DMS79 (cell line): ENCODE measurements at regions not wholly inside any gene's neighbourhood (a gene's known extent, or its start where the extent isn't known, plus 50 kb on each side); places are given as distances from the start of the nearest gene placed in this dataset.

Experiments
- DNase-seq: peaks from one replicate; lab custom pipeline; 2025; lab: John Stamatoyannopoulos, UW

DNA sequence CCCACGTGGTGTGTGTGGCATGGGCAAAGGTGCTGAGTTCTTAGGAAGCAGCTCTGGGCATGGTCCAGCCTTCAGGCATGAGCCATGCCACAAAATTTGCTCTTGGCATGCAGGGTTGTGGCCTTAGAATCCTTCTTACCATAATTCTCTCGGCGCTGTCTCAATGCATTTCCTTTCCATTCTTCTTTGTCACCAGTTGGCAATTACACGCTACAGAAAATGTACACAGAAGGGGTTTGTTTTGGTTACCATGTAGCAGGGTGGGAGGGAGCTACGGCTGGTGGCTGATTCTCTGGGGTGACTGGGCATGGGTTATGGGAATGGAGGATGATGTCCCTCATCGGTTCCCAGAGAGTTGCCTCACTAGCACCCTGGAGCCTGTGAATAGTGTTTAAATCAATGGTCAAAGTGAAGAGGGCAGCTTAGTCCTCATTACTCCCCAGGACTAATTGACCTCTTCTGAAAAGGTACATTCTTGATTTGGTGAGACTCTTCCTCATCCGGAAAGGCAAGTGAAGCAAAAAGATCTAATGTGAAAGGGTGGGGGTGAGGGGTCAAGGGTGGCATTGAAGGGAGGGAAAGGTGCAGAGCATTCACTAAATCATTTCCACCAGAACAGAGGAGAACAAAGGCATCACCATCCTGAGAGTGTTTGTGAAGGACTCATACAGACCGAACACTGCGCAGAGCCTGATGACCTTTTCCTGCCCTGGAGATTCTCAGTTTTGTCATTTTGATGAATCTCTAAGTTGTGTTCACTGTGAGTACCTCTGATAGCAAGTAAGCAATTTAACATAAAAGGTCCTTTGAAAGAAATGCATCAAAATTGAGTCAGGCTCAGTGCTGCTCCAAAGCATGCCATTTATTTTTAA, 199.8 kb upstream of the SFRP2 start:
- no peak for DNase-seq

DNA sequence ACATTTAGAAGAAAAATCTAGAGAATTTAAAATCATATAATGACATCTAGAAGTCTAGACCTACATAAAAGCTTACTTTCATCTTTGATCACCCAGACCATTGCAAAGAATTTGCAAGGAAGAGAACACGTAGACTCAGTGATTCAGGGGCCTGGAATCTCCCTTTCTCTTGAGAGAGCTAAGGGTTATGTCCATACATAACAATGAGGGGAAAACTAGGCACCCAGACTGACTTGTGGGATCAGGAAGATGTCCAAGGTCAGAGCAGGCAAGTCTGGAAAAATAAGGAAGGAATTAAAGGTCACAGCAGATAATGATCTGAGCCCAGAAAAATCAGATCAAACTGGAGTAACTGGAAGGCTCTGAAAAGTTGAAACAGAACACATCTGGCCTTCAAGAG, 198.4 kb upstream of the SFRP2 start:
- DNase-seq, result no peak

DNA sequence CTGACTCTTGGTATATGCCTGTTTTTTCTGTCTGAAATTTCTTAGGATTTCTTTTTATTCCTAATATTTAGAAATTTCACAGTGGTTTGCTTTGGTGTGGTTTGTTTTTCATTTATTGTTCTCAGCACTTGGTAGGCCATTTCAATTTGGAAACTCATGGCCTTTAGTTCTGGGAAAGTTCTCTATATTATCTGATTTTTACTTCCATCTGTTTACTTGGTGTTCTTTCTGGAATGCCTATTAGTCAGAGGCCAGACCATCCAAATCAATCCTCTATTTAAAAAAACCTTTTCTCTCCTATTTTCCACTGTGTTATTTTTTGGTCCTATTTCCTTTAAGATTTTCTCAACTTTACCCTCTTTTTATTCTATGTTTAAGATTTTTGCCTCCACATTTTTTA, 188.1 kb upstream of the SFRP2 start:
- DNase-seq, result no peak

DNA sequence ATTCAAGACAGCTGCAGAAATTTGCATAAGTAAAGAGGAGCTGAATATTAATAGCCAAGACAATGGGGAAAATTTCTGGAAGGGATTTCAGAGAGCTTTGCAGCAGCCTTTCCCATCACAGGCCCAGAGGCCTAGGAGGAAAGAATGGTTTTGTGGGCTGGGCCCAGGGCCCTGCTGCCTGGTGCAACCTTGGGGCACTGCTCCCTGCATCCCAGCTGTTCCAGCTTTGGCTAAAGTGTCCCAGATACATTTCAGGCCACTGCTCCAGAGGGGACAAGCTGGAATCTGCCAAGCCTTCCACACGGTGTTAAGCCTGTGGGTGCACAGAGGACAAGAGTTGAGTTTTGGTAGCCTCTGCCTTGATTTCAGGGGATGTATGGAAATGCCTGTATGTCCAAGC, 185.6 kb upstream of the SFRP2 start:
- no peak for DNase-seq

DNA sequence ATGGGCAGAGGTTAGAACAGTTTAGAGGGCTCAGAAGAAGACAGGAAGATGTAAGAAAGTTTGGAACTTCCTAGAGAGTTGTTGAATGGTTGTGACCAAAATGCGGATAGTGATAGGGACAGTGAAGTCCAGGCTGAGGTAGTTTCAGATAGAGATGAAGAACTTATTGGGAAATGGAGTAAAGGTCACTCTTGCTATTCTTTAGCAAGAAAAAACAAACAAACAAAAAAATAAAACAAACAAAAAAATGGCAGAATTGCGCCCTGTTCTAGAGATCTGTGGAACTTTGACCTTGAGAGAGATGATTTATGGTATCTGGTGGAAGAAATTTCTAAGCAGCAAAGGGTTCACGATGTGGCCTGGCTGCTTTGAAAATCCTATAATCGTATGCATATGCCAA, 185.1 kb upstream of the SFRP2 start:
- DNase-seq, result no peak

DNA sequence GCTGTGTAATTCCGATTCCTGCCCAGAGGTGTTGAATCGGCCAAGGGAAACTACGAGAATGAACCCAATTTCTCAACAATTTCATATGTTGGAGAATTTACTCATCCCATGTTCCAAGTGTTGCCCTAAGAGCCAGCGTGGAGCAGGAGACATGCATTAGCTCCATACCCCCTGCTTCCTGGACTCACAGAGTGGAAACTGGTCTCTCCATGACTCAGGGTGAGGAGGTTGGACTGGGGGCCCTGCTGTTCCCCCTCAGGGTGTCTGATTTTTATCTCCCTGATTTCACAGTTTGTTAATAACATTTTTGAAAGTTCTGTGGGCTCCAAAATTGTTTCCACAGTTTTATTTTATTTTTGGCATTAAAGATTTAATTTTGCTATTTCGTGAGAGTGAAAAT, 183.0 kb upstream of the SFRP2 start:
- no peak for DNase-seq

DNA sequence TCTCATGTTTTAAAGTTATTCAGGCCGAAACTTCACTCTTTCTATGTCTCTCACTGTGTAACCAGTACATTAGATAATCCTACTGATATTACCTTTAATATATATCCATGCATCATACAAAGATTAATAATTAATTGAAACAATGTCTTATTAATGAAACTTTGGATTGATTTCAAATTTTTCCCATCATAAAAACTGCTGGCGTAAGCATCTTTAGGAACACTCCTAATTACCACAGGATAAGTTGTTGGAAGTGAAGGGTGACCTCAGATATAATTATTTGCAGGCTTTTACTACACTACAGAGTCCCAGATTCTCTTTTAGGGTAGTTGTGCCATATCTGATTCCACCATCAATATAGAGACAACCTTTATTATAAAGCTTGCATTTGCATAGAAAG, 181.3 kb upstream of the SFRP2 start:
- no peak for DNase-seq

DNA sequence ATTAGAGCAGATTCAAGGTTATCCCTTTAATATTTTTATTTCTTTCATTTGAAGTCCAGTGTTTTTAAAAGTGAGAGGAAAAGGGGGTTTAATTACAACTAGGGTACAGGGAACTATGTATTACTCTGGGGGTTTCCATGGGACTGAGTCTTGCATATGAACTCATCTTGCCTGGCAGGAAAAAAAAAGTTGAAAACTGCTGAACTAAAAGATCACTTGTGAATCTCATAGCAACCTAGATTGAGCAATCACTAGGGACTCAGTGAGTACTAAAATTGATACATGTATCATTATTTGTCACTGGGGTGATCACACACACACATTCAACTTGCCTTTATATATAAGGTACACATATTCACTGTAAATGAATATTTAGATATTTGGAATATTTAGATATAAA, 180.7 kb upstream of the SFRP2 start:
- DNase-seq, result no peak

DNA sequence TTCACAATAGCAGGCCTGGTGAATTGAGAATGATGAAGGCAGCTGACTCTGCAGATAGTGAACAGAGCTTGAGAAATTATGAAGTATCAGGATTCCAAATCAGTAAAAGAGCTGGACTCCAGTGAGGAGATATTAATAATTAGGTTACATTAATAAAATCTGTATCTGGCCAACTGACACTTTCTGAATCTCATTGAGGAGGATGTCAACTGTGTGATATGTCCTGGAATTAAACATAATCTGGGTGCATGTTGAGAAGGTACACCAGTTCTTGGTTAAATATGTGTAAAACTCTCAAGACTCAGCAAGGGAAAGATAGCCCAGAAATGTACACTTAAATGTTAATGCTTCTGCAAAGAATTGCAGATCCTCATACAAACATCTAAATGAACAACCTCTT, 177.8 kb upstream of the SFRP2 start:
- no peak for DNase-seq

DNA sequence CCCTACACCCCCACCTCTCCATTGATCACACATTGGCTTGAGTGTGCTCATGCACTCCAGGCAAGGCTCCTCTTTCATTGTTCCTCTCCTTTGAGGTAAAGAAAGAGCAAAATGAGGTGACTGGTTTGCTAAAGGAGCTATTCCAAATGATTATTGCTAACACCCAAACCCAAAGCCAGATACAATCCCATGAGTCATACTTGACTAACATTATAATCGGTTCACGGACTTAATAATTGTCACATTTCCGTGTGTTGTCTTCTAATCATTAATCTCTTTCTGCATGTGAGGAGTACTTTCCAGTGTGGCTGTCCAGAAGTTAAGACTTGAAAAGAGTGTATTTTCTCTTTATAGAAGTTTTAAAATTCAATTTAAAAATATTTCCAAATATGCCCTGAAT, 174.3 kb upstream of the SFRP2 start:
- no peak for DNase-seq

DNA sequence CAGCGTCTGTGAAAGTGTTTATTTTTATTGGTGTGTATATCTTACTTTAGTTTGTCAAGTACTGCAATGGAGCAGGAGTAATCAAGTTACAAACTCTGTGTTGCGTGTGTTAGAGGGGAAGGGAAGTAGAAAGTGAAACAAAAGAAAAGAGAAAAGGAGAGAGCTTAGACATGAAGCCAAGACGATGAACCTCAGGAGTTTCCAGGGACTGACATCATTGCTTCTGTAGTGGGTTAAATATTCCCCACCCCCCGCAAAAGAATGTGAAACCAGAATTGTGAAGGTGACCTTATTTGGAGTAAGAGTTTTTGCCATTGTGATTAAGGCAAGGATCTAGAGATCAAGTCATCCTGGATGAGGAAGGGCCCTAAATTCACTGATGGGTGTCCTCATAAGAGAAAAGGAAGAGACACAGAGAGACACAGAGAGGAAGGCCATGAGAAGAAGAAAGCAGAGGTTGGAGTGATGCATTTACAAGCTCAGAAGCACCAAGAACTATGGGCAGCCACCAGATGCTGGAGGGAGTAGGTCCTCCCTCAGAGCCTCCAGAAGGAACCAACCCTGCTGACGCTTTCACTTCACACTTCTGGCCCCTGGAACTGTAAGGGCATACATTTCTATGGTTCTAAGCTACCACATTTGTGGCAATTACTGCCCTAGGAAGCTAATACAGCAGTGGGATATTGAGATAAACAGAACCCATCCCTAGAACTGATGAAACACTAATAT, 173.6 kb upstream of the SFRP2 start:
- no peak for DNase-seq

DNA sequence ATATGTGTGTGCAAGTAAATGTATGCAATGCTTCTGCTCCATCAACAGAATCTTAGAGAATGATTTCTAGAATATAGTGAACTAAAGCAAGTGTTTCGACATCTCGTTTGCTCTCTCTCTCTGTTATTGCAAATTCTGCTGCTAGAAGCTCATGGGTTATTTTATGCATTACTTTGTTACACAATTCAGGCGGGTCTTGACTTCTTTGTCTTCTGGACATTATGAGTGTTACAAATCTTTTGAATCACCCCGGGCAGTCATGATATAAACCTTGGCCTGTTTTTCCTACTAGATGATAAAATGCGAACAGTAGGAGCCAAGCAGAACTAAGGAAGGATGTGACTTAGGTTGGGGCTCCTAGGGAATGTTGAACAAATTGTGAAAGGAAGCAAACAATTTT, 166.4 kb upstream of the SFRP2 start:
- DNase-seq, result no peak

DNA sequence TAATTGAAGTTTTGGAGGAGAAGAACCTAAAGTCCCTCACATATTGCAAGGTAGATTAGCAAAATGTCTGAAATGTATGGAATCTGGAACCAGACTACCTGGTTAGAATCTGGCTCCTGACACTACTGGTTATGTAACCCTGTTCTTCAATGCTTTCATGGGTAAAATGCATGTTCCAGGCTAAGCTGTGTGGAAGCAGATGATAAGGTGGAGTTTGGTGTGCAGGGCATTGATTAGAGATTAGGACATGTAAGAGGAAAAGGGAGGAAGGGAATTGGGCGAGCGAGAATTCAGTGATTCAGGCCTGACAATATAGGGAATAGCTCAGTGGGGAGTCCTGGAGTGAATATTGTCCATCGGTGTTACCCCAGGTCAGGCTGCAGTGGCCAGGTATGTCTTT, 165.8 kb upstream of the SFRP2 start:
- no peak for DNase-seq

DNA sequence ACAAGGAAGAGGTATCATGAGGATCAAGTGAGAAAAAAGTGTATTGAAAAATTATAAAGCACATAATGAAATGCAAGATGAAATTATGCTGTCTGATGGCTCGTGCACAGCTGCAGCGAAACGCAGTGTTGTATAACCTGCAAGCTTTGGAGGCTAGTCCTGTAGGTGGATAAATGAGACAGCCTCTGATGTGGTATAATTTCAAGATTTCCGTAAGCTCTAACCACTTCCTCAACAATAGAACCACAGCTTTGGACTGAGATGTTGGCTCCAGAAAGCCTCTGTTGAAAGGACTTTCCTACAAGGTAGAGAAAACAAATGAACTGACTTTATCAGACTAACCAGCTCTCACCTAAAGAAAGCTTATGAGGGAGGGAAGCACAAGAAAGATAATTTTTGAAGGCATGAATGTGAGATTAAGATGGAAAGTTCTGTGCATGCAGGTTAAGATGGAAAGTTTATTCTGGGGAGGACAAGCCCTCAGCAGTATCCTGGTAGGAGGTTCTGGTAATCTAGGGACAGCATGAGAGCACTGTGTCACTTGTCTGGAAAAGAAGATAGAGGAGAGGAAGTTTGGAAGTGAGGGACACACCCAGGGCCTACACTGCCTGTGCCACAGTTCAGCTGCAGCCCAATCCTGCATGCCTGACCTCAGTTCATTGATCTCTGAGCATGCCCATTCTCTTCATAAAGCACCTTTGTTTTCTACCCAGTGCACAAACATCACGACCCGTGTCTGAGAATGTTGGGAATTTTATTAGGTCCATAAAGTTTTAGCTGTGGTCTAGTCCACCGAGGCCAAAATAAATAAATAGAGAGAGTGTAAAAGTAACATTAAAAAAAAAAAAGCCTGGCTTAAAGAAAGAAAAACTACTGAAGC, 161.5 kb upstream of the SFRP2 start:
- no peak for DNase-seq

DNA sequence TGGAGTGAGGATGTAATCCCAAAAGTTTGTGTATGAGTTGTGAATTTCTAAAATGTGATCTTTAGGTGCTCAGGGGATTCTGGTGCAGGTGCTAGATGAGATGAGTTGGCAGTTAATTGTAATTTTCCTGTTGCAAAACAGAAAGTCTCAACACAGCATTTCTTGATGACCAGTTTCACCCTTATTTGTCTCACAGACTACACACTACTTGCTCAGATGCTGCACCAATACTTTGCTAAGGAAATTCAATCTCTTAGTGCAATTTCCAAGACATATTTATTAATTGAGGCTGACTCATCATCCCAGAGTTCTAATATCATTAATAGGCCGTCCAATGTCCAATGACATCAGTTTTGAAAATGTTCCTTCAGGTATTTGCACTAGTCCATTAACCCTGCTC, 159.2 kb upstream of the SFRP2 start:
- no peak for DNase-seq

DNA sequence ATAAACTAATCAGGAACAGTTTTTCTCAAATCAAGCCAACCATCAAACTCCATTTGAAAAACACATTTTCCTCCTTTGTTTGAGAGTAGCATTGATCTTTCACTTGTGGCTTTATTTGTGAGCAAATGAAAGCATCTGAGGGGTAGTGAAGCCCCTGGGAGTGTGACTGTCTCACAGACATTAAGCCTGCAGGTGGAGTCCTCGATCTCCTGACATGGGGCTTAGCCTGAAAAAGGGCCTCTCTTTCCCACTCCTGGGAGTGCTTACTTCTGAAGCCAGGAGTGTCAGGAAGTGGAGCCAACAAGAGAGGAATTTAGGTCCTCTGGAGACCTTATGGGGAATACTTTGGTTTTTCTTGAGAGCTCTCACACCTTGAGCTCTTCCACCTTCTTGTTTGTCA, 158.2 kb upstream of the SFRP2 start:
- DNase-seq, result no peak

DNA sequence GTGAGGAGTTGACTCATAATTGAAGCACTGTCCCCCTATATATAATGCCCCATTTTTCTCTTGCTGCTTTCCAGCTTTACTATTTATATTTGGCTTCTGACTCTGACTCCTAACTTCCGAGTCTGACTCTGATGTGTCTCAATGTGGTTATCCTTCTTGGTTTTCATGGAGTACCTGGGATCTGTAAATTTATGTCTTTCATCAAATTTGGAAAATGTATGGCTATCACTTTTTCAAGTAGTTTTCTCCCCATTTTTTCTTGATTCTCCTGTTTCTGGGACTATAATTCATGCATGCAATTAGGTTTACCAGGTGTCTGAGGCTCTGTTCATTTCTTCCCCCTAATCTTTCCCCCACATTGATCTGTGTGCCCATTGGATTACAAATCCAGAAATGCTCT, 156.8 kb upstream of the SFRP2 start:
- DNase-seq, result no peak

DNA sequence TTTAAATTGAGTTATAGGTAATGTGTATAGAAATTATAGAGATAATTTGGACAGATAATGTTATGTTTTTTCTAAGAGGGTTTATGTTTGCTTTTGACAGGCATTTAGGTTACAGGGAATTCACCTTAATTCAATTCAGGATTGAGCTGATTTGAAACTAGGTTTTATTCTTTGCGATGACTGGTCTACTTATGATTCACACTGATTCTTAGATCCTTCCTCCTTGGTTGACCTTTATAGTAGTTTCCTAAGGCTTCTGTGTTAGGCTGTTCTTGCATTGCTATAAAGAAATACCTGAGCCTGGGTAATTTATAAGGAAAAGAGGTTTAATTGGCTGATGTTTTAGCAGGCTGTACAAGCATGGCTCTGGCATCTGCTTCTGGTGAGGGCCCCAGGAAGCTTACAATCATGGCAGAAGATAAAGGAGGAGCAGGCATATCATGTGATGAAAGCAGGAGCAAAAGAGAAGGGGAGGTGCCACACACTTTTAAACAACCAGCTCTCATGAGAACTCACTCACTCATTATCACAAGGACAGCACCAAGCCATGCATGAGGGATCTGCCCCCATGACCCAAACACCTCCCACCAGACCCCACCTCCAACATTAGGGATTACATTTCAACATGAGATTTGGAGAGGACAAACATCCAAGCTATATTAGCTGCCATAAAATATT, 155.0 kb upstream of the SFRP2 start:
- DNase-seq, result no peak

DNA sequence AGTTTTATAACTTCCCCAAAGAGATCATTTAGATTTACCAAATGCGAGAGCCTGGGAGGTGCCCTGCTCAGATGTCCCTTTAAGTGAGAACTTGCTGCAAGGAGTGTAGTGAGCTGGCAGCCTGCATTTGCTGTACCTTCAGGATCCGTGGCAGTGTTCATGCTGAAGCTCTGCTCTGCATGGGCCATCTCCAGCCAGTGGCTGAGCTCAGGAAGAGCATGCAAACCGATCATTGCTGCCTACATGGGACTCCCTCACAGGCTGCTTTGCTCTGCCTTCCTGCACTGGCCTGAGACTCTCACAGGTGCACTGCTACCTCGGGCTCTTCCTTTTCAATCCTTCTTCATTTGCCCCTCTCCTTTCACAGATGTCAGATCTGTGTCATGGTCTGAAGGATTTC, 152.0 kb upstream of the SFRP2 start:
- DNase-seq, result no peak

DNA sequence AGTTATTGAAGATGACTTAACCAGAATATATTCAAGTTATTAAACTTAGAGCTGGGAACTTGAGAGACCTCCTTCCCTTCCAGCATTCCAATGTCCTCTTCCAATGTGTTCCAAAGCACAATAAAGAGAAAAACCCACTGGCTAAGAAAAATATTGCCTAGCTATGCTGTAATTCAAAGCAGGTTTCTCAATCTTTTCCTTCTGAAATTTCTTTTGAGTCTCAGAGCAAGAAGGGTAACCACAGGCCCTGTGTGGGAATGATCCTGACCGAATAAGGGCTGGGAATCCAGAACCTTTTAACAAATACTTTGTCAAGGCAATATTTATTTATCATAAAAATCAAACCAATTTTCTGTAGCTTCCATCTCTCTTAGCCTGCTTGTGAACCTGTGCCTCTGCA, 150.7 kb upstream of the SFRP2 start:
- DNase-seq, result no peak

DNA sequence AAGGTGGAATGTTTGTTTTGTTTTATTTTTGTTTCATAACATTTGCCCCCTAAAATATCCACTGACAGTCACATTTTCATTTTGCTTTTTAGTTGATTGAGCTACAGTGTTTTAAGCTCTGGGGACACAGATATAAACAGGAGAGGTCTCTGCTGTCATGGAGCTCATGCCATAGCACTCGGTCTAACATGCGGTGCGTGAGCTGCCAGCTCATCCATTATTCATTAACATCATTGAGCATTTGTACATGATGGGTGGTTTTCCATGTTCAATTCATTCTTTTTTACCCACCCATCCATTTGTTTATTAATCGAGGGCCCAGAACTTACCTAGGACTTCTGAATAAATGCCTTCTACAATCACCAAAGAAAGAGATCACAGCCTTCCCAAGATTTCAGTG, 150.1 kb upstream of the SFRP2 start:
- DNase-seq, result no peak

DNA sequence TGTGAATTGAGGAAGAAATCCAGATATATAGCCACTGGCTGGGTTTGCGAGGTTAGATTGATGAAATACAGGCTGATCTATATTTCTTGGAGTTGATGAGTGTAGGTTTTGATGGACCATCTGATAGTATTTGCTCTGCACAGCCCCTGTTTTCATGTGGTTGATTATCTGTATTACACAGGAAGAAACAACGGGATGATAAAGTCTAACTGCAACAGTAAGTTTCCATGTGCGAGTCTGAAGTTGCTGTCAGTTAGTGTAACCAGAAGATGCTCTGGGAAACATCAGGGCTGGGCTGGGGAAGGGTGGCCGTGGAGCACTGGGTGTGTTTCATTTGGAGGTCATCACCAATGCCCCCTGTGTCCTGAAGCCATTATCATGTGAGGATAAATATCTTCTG, 148.4 kb upstream of the SFRP2 start:
- DNase-seq, result no peak
